Peyer's patch (tissue), 4 donors: ENCODE measurements at regions not wholly inside any gene's neighbourhood (a gene's known extent, or its start where the extent isn't known, plus 50 kb on each side); places are given as distances from the start of the nearest gene placed in this dataset.

Source experiments
- POLR2A ChIP-seq, 2 donors: fragments of 450-650 bp; IDR thresholded peaks; one replicate each; pipeline ENCODE4 v1.5.1; 2017; ENCODE audit warnings: antibody characterized with exemption in 2 of 2, mild to moderate bottlenecking in 2 of 2, moderate library complexity in 2 of 2
- TF ChIP-seq, protein P1 (sequence below), 6 experiments: fragments of 450-650 bp in 4 of 6; fragments of 200-600 bp in 2 of 6; sonication (generic) in 1 of 6; IDR thresholded peaks; one replicate each; pipeline ENCODE4 v1.5.1; 2017 to 2019; ENCODE audit warnings: antibody characterized with exemption in 6 of 6, mild to moderate bottlenecking in 3 of 6, moderate library complexity in 1 of 6

GRCh38 chr11:19652623-19653375, 59.8 kb upstream of the NAV2 start:
- TF ChIP-seq, protein P1, sequence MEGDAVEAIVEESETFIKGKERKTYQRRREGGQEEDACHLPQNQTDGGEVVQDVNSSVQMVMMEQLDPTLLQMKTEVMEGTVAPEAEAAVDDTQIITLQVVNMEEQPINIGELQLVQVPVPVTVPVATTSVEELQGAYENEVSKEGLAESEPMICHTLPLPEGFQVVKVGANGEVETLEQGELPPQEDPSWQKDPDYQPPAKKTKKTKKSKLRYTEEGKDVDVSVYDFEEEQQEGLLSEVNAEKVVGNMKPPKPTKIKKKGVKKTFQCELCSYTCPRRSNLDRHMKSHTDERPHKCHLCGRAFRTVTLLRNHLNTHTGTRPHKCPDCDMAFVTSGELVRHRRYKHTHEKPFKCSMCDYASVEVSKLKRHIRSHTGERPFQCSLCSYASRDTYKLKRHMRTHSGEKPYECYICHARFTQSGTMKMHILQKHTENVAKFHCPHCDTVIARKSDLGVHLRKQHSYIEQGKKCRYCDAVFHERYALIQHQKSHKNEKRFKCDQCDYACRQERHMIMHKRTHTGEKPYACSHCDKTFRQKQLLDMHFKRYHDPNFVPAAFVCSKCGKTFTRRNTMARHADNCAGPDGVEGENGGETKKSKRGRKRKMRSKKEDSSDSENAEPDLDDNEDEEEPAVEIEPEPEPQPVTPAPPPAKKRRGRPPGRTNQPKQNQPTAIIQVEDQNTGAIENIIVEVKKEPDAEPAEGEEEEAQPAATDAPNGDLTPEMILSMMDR (IDR thresholded peaks at IDR 0.05), result no peak
- TF ChIP-seq POLR2A (IDR thresholded peaks at IDR 0.05), result no peak
